Activated CD4-positive, alpha-beta T cell treated with anti-CD3 and anti-CD28 coated beads, Interleukin-2, amount 50 U/mL, for 48 hours (primary cell): ENCODE measurements at regions not wholly inside any gene's neighbourhood (a gene's known extent, or its start where the extent isn't known, plus 50 kb on each side); places are given as distances from the start of the nearest gene placed in this dataset.

ENCODE experiments used
- DNase-seq, 2 experiments: peaks; one replicate each; pipeline ENCODE4 v3.0.0-alpha.2; 2020

DNA sequence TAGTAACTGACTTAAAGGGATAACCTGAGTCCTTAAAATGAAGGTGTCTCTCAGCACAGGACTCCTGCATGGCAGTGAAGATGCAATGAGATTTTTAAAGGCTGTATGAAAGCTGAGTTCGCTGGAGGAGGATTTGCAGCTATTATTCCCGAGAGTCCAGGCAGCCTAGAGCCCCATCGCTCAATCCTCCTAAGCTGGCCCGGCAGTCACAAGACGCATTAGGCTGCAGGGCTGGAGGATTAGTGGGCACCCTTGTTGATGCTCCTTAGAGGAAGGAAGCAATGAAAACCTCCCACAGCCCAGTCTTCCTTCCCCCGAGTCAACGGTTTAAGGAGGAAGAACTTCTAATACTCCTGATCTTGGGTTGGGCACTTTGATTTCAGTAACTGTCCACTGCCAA lies 239.5 kb downstream of the EFNB2 start:
- DNase-seq = no peak

DNA sequence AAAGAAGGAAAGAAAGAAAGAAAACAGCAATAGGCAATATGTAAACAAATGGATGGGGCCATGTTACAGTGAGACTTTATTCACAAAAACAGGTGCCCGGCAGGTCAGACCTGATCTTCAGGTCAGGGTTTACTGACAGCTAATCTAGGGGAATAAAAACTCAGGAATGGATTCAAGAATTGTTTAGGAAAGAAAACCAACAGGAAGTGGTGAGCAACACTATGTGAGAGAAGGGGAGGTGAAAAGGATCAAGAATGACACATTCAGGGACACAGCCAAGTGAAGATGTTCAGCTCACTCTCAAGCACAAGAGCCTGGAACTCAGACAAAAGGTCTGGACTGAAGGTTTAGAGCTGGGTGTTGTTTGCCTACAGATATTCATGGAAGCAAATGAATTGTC lies 244.5 kb downstream of the EFNB2 start:
- no peak for DNase-seq

DNA sequence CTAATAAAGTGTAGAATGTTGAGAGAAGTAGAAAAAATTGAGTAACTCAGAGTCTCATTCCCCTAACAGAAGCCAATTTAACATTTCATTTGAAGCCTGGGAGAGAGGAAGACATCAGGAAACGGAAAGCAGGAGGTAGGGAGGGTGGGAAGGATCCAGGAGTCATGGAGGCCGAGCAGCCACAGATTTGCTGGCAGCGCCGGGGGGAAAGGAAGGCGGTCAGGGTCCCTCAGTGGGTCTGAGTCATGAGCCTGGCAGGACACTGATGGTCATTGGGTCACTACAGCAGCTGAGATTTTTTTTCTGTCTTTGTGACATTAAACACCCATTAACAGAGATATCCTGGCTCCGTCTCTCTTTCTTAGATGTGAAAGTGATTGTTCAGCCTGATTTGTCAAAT lies 248.1 kb downstream of the EFNB2 start:
- no peak for DNase-seq

DNA sequence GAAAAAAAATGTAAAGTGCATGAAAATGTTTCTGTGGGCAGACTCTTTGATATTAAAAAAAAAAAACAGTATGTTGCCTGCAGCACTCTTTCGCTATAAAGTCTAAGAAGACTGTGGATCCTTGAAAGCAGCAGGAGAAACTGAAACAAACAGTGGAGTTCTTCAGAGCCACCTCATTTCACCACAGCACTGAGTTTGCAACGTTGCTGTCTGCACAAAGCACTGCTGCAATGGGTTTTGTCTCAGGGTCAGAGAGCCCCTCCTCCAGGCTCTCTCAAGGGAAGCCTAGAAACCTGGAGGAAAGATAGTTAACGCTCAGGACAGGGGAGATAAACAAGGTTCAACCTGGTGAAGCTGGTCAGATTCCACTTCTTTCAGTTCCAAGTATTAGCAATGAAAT lies 248.7 kb downstream of the EFNB2 start:
- DNase-seq = no peak

DNA sequence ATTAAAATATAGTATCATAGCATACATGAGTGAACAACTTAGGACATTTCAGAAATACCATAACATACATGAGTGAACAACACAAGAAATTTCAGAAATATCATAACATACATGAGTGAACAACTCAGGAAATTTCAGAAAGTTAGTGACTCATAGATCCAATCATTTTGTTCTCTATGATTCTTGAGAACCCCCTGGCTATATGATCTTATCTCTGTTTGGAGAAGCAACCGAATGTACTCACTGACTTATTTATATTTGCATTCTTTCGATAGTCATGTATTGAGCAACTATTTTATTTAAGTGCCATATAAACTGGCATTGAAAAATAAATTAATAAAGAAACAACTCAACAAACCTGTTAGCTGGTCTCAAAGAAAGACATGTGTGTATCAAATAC lies 251.1 kb downstream of the EFNB2 start:
- DNase-seq = no peak

DNA sequence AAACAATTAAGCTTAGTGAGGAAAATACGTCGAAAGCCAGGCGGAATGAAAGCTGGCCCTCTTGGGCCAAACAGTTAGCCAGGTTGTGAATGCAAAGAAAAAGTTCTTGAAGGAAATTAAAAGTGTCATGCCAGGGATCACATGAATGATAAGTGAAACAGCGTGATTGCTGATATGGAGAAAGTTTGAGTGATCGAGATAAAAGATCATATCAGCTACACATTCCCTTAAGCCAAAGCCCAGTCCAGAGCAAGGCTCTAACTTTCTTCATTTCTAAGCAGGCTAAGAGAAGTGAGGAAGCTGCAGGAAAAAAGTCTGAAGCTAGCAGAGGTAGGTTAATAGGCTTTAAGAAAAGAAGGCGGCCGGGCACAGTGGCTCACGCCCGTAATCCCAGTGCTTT lies 254.0 kb downstream of the EFNB2 start:
- no peak for DNase-seq

DNA sequence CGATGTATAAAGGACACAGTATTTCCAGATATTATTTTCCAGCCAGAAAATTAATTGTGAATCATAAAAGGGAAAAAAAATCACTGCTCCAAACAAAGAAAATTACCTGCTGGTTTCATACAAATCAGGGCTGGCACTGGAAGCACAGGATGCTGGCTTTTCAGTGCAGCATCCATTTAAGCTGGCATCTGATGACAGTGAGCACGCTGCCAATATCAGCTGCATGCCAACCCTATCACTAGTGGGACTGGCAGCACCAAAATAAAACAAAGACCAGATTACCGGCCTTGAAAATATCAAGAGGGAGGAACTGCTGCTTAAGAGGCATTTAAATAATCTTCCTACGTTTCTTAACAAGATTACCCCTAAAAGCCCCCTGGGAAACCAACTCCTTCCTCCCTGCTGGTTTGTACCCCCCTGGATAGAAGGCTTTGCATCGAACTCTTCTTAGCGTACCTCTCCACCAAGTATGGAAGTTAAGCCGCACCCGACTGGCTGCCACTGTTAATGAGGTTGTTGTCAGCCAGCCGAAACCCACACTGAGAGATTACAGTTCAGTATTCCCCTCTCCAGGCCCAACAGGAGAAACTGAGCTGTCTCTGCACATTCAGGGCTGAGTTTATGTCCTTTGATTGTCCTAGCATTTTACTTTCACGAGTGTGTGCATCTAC lies 257.8 kb downstream of the EFNB2 start:
- no peak for DNase-seq

DNA sequence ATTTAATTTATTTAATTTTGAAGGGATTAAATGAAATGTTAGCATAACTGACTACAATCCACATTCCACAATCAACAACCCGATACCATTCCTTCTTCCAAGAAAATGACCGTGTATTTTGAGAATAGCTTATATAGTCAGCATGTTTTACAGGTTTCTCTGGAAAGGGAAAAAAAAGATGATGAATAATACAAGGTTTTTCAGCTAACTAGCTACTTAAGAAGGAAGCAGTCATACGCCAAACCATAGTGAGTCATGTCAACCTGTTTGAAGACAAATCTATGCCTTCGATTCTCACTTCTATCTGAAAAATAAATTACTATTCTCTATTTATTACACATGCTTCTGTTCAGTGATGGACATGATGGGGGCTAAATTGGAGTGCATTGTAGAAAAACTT lies 258.6 kb downstream of the EFNB2 start:
- no peak for DNase-seq

DNA sequence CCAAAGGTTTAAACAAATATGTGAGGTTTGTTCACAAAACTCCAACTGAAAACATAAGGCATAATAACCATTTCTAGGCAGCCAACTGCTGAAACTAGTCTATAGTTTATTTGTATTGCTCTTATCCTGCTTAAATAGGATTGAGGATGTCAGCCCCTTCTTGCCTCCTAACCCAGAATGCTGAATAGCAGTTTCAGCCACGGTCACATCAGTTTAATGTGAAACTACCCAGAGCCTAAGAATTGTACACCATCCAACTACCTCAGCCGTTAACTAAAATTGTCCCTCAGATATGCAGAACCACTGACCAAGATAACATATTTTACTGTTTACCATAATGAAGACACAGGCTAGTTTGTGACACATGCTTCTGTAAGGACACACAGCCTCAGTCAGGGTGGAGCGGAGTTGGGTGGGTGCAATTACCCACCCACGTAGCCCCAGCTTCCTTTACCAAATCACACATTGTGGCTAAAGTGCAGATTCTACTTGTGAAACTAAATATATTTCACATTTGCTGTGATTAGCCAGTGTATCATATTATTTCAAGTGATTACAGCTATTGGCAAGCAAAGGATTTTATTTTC lies 259.9 kb downstream of the EFNB2 start:
- DNase-seq = no peak

DNA sequence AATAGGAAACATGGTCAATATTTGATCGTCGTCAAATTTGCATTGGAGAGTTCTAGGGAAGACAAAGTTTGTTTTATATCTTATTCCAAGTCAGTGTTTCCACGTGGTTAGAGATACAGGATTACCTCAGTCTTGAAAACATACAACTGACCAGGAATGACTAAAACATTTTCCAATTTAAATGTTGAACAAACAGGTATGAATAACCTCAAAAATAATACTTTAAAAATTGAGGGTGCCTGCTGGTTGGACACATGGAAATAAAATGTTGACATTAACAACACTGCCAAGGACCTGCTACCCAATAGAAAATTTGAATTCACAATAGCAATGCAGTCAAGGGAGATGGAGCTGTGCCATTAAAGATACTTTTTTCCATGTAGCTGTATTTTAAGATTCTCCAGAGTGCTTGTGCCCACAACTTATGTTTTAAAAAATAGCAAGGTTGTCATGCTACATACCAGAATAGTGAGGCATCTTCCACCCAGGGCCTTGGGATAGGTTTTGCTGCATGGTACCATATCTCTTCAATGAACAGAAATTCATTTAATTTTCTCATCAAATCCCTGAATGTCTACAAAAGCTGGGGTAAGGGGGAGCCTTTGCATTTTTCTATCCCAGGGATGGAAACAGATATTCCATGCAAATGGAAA lies 260.8 kb downstream of the EFNB2 start:
- DNase-seq = no peak

DNA sequence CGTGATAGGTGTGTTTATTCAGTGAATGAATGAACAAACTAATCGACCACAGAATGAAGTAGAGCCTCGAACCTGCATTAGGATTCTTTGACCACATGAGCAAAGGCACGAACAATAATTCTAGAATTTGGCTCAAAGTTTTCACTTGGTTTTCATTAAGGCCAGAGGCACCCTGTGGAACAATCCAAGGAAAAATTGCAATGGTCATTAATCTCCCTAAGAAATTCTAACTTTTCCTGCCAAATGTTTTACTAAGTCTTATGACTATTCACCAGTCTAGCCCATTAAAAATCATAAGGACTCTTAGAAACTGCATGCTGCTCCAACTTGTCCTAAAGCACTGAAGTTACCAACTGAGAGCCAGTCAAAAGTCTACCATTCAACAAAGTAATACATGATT lies 271.7 kb downstream of the EFNB2 start:
- DNase-seq = no peak

DNA sequence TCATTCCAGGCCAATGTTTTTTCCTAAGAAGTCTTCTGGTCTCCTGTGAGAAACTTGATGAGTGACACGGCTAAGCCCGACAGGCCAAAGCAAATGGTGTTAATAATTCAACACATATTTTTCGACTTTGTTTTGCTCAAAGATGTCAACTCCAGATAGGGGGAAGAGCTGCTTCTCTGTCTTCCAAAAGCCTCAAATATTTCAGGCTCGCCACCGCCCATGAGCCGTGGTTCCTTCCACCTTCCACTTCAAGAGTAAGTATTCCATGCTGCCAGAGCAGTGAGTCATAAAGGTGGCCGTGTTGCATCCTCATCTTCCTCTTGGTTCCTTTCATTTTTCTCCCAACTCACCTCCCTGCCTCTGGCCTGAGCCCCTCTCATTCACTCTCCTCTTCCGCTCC lies 272.6 kb downstream of the EFNB2 start:
- DNase-seq = no peak

DNA sequence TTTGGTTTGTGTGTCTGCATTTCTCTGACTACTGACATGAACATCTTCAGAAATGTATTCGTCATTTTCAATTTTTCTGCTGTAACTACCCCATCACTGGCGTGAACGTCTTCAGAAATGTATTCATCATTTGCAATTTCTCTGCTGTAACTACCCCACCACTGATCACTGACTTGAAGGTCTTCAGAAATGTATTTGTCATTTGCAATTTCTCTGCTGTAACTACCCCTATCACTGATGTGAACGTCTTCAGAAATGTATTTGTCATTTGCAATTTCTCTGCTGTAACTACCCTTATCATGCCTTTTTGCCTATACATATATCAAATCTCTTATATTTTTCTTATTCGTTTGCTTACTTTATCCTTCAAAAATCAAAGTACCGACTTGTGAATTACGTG lies 274.0 kb downstream of the EFNB2 start:
- DNase-seq = no peak

DNA sequence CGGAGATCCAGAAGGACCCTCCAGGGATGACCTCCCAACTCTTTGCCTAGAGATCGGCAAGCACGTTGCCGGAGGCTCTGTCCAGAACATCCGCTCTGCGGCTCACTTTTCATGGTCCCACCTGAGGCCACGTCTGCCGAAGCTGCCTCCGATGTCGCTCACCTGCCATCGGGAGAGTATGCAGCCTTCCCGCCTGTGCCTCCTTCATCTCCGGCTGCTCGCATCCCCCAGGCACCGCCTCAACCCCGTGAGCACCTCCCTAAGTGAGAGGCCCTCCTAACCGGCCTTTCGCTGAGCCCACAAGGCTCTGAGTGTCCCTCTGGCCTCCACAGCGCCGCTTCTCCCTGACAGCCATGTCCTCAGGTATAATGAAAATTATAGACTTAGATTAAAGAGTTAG lies 275.1 kb downstream of the EFNB2 start:
- no peak for DNase-seq

DNA sequence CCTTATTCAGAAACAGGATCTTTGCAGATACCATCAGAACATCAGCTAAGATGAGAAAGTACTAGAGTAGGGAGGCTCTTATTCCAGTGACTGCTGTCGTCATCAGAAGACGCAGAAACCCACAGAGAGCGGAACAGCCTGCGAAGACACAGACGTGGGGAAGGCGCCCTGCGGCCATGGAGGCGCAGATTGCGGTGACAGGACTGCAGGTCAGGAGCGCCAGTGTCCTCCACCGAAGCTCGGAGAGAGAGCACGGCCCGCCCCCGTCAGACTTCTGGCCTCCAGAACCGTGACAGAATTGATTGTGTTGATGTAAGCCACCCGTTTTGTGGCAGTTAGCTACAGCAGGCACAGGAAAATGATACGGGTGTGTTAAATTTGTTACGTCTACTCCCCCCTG lies 275.5 kb downstream of the EFNB2 start:
- DNase-seq = no peak

DNA sequence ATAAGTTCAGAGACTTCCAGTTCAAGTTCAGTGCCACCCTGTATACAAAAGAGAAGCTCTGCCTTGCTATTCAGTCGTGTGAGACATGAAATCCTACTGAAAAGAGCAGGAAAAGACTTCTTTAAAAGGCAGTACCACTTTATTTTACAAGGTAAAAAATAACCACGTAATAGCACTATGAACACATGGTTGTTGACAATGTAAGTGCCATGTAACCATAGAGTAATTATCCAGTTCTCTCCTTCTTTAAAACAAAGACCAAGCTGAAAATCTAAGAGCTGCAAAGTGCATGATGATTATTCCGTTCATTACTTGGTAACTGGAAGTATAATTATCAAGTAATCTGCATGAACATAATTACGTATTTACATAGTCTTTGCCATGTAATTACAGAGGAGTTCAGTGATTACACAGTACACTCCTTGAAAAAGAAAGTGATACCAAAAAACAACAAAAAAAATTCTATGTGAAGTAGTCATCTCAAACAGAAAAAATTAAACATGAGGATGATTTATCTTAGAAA lies 288.7 kb downstream of the EFNB2 start:
- DNase-seq = no peak

DNA sequence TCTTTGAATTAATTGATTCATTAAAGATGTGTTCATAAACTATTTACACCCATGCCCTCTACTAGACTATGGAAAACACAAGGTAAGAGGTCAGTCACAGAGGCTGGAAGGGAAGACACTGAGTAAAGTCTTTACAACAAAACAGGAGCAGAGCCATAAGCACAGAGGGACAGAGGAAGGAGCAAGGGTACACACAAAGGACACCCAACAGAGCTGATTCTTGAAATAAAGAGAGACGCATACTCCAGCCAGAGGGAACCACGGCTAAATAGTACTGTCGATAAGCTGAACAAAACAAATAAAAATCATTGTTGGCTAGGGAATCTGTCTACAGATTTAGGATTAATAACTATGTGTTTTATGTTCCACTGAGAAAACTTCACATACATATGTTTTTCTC lies 289.2 kb downstream of the EFNB2 start:
- DNase-seq = no peak

DNA sequence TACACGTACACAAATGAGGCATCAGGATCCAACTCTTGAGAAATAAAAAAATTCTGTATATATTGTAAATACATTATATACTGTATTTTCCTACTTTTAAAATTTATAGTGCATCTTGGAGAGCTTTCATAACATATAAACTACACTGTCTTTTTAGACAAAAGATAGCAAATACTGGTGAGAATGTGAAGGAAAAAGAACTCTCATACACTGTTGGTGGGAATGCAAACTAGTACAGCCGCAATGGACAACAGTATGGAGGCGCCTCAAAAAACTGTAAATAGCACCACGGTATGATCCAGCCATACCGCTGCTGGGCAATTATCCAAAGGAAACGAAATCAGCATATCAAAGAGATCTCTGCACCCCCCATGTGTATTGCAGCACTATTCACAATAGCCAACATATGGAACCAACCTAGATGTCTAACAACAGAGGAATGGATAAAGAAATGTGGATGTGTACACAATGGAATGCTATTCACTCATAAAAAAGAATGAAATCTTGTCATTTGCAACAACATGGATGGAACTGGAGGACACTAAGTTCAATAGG lies 292.4 kb downstream of the EFNB2 start:
- no peak for DNase-seq

DNA sequence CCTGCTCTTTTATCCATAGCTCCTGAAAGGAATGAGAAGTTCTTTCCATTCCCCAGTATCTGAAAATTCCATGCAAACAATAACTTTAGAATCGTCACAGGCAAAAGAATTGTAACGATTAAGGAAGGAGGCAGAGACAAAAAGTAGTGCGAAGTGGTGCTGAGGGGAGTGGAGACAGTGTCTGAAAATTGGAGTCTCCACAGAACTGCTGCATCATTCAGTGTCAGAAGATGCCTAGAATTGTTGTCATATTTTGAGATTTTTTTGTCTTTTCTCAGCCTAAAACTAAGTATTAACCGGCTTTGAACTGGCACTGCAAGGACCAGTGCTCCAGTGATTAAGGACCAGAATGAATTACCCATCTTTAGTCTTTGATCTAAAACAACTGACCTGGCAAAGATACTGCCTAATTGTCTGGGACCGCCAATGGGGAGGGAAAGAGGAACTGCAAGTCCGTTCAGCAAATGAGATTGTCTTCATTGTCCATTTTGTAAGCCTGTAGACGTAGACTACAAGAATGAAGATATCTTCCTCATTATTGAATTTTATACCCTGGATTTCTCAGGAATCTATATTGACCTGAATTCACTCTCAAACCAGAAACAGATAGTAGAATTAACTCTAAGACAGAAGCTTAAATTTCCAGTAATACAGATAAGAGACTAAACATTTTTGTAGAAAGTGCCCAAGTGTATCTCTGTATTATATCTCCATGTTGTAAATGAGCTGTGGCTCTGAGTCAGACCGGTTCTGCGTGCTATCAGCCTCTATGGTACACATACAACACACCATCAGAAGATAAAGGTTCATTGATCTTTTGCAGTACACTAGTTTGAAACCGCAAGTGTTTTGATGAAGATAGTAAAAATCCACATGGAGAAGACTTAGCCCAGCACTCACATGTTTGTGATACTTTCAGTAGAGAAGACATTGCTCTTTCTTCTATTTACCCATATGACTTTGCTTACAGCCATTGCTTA lies 293.2 kb downstream of the EFNB2 start:
- no peak for DNase-seq

DNA sequence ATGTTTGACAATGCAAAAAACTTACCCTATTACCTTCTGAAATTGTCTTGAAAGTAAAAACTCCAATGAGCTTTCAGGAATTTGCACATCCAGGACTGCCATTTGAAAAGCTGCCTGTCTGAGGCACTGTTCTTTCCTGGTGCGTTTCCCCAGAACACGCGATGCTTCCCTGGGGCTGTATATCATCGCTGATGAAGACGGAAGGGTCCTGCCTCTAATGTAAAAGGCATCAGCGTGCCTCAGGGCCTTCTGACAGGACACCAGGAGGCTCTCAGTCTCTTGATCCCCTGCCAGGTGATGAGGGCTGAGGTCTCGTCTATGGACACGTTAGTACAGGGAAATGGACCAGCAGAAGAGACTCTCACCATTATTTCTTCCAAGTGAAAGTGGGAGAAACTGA lies 296.8 kb downstream of the EFNB2 start:
- DNase-seq = no peak

DNA sequence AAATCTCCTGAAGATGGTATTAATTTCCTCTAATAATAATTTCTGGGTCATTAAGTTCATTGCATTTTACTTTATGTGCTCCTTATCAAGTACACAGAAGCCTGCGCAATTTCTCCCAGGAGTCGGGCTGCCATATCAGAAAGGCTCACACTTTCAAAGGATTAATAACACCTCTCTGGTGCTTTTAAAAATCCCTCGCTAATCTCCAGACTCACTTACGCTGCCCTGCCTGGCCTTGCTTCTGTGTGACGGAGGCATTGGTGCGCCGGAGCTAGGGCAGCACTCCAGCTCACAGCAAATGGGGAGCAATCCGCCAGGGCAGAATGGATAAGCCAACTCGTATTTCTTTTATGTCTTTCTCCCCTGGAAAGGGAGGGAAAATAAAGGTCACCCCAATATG lies 300.8 kb downstream of the EFNB2 start:
- DNase-seq = no peak

DNA sequence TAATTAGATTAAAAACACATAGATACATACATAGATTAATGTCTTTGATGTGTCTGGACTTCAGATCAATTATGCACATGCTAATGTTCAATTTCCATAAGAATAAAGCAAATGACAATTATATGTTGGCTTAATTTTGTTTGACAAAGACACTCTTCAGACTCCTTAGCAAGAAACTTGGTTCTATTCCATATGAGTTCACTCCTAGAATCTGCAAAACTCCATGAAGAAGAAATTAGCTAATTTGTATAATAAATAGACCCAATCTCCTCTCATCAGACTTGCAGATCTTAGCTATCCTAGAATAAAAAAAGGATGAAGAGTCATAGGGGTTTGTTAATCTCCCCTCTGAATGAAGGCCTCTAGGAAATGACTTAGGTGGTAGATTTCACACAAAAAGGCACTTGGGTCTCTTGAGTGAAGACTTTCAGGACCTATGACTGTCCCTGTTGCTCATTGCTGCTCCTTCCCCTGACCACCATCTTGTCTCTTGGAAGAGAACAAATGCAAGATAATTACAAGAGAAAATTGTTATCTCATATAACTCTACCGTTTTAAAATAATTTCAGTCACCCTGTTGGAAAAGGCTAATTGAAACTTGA lies 302.2 kb downstream of the EFNB2 start:
- no peak for DNase-seq

DNA sequence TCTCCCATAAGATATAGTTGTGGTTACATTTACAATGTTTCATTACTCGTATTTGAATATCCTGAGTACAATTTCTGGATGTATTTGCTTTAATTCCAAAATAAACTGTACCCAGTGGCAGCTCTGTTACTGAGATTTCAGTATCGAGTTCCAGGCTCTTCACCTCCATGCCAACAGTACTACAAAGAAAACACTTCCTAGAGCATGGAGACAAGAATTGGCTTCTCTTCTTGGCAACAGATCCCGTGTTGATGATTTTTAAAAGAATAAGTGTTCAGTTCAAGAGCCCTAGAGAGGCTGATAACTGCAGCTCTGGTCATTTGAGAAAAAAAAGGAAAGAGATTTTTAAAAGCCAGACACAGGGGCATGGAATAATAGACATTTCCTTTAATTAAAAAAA lies 302.8 kb downstream of the EFNB2 start:
- no peak for DNase-seq
